ENCODE measurements at regions not wholly inside any gene's neighbourhood (a gene's known extent, or its start where the extent isn't known, plus 50 kb on each side); places are given as distances from the start of the nearest gene placed in this dataset.

DNA sequence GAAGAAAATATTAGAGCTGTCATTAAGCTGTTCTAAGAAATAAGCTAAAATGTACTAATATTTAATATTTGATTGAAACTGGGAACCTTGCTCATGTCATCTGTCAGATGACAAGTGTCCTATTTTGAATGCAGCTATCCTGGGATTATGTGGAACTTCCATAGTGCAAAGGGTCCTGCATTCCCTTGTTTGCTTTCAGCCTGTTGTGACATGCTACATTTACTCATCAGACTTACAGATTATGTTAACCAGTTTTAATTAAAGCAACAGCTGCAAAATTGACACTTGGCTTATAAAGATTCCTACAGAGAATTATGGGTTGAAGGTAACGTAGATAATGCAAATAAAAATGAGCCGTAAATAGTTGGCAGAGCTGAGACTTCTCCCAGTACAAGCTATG lies 458.4 kb upstream of the RGS6 start:
- no peak for DNase-seq

DNA sequence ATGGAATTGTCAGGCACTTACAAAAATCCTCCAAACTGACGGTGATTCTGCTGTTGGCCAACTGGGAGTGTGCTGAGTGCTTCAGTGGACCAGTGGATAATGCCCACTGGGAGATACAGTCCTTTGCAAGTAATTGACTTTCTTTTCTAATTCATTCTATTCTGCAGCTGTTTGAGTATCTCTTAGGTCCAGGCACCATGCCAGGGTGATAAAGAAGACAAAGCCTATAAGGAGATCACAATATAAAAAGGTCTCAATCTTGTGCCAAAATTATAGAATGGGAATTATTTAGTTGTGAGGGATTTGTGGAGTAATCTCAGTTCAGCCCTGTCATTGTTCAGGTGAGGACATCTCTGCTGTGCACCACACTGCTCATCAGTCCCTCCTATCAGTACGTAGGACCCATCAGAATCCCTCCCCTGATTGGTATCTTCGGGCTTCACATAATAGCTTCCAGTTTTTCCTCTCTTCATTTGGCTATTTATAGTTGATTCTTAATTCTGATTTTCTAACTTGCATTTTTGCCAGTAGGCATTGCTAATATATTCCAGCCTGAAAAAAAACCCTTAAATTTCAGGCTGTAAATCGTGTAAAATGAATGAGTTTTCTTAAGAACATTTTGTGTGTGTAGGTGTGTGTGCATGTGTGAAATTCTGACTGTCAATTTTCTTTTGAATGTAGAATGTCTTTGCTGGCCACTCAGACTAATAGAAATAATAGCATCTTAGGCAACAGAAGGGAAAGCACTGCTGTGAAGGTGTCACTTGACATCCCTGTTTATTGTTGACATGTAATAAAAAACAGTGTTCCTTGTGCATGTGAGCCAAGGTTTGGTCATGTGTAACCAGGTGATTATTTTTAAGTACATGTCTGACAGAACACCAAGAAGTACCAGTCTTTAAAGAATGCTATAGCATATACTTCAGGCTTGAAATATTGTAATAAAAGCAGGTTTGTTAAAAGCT lies 457.6 kb upstream of the RGS6 start:
- DNase-seq, result no peak

DNA sequence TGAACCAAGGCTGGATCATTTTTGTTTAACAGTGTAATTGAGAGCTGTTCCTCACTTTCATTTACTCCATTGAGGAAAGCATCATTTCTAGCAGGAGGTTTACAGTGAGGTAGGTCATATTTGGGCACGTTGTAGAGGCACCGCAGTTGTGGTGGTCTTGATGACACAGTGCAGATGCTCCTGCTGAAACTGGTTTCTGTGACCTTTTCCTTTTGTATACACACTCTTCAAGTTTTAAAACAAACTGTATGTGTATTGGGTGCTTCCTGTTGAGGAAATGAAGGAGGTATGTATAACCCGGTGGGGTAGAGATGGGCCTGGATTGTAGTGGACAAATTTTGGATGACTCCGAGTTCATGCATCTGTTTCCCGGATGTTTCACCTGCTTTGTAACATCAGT lies 456.3 kb upstream of the RGS6 start:
- DNase-seq, result no peak

DNA sequence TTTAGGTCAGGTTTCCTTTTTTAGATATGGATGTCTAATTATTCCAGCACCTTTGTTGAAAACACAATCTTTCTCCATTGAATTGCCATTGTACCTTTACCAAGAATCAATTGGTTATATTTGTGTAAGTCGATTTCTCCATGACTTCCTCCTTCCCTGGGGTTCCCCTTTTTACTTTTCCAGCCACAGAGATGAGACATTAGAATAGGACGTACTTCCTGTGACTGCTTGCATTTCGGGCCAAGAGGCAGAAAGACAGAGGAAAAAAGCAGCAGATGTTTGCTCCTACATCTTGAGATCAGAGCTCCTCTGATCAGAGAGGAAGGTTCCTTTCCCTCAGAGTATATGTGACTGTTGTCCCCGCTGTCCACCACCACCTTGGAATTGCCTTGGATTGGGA lies 453.7 kb upstream of the RGS6 start:
- no peak for DNase-seq

DNA sequence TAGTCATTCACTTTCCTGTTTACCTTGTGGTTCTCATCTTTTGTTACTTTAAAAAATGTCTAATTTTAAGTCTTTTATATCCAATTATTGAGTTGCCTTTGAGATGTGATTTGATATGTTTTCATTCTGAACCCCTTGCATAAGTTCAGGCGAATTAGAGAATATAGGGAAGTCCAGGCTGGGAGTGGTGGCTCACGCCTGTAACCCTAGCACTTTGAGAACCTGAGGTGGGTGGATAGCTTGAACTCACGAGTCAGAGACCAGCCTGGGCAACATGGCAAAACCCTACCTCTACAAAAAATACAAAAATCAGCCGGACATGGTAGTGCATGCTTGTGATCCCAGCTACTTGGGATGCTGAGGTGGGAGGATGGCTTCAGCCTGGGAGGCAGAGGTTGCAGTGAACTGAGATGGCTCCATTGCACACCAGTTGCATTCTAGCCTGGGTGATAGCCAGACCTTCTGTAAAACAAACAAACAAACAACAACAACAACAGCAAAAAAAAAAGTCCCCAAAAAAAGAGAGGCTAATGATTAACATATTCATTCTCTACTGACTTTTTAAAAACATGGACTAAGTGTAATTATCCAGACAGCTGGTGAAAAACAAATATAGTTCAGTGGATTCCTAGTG lies 451.1 kb upstream of the RGS6 start:
- no peak for DNase-seq

DNA sequence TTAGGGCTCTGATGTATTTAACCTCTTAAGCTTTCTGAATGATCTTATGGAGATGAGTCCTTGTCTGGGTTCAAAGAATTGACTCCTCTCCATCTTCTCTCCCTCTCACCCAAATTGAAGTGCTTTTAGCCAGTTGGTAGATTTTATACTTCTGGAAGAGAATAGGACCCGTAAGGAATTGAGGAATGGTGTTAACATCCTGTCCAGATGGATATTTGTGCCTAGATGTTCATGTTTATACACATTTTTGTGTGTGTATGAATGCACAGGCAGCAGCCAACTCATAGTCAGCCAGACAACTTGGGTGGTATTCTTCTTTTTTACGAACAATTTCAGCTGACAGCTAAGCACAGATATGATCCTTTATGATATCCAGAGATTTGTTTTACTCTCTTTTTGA lies 449.6 kb upstream of the RGS6 start:
- DNase-seq, result no peak

DNA sequence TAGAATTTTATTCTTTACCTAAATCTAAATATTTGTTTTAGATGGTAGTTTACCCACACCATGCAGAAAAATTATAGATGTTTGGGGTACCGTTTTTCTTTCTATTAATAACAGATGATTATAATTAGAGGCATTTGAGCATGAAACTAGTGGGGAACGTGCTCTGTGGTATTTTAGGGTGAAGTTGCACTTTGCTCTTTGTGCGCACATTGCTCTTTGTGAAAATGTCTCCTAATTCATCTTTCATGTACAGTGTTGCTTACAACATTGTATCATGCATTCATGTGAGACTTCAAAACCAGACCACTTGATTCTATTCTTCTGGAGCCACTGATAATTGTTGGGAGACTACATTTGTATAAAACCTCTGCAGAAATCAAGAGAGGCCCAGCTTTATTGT lies 449.1 kb upstream of the RGS6 start:
- DNase-seq, result no peak

DNA sequence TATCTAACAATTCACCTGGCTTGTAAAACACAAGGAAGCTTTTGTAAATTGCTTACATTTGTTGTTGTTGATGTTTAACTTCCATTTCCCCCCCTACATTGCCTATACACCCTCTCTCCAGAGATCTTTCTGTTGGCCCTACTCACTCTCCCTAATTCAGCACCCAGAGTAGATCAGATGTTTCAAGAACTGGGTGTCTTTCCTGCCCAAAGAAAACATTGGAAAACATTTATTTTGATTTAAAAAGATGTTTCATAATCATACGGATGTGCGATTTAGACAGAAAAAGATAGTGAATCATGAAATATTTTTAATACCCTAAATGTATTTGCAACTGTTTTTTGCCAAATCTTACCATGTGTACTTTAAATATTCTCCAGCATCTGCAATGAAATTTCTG lies 446.4 kb upstream of the RGS6 start:
- DNase-seq, result no peak

DNA sequence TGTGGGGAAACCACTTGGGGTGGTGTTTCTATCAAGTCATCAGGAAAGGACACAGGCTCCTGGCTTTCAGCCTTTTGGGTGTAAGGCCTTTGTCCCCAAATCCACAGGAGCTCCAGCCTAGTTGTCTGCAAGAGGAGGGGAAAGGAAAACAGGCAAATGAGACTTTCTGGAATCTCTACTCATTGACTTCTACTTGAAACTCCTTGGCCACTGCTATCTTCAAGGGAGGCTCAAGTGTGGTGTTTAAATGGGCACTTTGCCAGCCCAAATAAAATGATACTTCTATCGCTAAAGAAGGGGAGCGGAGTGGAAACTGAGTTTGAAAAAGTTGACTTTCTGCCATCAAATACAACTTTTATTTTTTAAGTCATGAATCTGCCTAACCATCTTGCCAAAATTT lies 445.9 kb upstream of the RGS6 start:
- no peak for DNase-seq

DNA sequence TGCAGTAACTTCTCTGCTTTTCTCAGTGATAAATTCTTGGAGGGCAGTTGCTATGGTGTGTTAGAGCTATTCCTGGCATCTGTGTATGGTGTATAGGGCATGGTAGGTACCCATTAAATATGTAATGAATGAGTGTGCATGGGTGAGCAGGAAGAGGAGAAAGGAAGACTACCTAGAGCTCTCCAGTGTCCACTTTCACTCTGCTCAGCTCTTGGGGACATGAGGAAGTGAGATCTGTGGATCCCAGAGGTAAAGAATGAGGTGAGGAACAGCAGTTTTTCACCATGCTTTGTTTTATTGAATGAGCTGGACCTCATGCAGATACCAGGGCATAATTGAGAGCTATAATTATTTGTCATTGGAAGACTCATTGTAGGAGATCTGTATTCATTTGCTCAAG lies 444.8 kb upstream of the RGS6 start:
- DNase-seq, result no peak

DNA sequence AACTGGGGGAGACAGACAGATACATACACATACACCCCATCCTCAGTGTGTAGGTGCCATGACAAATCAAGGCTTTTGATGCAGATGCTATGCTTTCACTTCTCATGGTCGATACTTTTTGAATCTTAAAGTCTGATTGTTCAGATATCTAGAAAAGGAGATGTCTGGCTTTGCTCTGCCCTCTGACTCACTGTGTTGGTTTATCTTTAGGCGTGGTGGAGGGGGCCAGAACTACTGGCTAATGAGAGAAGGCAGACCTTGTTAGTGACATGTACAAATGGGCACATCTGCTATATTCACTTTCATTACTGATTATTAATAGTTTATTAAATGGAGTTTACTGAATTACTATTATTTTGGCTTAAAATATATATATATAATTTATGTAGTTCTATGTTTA lies 444.3 kb upstream of the RGS6 start:
- DNase-seq, result no peak

DNA sequence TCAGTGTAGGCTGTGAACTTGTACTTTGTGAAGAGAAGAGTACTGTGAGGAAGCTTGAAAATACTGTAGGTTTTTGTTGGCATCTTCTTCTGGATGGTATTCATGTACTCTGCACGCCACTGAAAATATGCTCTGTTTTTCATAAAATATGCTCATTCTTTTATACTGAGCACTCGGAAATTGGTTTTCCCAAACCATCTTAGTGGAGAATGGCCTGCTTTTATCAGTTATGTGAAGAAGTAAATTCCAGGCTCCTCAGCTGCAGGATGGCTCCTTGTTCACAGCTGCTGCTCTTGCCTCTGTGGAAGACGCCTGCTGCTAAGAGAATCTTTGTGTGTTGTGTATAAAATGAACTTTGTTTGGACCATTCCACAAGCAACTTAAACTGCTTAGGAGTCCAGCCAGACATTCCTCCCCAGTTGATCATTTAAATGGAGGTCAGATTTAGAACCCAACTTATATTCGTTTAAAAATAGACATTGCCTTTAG lies 443.5 kb upstream of the RGS6 start:
- no peak for DNase-seq

DNA sequence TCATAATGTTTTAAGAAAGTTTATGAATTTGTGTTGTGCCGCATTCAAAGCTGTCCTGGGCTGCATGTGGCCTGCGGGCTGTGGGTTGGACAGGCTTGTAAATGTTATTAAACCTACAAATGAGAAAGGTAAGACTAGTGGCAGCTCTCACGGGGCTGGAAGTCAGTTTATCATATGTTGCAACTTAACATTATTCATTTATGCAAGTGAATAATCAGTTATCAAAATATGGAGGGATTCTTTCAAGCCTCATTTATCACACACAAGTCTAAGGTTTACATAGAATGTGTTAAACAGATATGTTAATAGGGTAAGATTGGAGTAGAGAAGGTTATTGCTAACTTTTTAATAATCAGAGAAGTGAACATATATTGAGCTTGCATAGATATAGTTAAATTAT lies 442.5 kb upstream of the RGS6 start:
- DNase-seq, result no peak

DNA sequence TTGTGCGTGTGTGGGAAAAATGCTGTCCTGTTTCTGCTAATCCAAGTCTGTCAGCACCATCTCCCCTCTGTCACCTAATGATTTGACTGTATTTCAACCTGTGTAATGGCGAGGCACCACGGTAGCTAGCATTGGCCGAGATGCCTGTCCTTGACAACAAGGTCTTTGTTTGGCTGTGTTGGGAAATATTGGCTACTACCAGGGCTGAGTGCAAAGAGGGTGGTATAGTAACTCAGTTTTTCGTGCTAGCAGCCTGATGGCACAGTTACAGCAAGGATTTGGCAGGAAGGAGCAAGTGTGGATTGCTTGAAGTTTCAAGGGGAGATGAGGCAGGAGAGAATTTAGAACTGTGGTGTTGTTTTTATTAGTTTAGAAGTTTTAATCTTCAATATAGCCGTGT lies 440.3 kb upstream of the RGS6 start:
- no peak for DNase-seq

DNA sequence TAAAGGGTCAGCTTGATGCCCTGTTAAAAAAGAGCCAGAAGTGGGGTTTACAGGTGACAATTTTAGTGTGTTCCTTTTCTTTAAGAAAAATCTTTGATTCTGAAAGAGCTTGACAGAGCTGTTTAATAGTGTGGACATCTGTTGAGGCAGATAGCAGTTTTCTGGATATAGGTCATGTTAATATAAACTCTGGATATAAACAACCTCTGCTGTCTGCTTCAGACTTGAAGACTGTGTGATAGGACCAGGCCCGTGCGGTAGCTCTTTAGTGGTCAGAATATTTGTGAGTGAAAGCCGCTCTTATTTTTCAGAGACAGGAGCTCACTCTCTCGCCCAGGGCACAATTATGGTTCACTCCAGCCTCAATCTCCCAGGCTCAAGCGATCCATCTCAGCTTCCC lies 439.9 kb upstream of the RGS6 start:
- DNase-seq, result no peak

DNA sequence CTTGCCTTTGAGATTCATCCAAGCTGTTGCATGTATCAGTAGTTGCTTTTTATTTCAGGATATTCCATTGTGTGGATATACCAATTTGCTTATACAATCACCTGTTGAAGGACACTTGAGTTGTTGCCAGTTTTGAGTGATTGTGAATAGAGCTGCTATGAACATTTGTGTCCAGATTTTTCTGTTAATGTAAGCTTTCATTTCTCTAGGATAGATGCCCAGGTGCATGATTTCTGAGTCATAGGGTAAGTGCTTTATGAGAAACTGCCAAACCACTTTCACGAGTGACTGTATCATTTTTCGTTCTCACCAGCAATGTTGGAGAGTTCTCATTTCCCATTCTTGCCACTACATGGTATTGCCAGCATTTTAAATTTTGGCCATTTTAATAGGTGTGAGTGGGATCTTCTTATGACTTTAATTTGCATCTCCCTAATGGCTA lies 434.6 kb upstream of the RGS6 start:
- no peak for DNase-seq

DNA sequence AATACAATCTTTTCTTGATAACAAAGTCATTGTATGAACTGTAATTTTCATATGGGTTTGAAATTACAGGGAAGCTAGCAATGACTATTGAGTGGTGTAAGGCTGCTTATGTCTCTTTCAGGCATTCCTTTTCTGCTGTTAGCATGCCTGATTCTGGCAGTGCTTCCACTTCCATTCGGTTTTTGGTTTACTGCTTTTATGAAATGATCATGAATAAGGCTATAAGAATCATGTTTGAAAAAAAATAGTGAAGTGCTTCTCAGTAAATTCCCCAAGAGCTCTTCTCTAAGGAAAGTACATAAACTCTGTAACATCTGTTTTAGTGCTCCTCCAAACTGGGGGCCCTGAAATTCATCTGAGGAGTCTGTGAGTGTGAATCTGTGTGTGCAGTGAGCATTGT lies 434.0 kb upstream of the RGS6 start:
- DNase-seq, result no peak

DNA sequence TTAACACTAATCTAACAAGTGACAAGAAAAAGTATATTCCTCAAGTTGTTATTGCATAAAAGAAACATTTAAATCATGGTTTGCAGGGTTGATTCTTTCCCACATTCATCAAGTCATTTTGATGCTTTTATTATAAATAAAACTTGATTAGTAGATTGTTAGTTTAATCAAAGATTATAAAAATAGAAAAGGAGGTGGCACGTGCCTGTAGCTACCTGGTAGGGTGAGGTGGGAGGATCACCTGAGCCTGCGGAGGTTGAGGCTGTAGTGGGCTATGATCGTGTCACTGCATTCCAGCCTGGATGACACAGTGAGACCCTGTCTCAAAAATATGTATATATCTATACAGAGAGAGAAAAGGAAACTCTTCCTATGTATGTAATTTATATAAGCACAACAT lies 433.2 kb upstream of the RGS6 start:
- DNase-seq, result no peak

DNA sequence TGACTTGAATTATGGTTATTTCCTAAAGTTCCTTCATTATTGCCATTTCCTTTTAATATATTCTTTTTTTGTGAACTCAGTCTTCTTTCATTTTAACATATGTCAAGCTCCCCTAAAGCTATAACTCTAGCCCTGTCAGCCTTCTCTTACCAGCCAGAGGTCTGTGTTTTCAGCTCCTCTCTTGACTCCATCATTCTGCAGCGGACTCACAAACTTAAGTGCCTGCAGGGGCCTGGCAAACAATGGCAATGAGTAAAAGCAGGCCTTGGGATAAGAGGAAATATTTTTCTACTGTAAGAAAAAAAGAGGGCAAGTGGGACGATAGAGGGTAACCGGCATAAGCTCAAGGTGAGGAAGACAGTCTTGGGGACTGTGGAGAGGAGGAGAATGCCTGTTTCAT lies 424.5 kb upstream of the RGS6 start:
- no peak for DNase-seq

DNA sequence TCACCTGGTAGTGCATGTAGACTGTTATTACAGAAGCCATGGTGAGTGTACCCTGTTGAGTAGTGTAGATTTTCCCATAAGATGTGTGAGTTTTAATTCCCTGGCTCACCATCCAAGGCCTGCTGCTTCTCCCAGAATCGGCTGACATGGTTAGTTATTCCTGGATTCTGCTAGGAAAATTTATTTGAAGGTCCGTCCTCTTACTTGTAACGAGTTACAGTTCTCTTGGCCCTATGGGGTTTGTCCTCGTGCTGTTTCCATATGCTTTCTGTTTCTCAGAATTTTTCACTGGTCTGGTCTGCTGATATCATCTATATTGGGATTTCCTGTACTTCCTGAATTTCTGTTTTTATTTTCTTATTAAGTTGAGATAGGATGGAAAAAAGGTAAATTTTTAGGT lies 423.3 kb upstream of the RGS6 start:
- no peak for DNase-seq

DNA sequence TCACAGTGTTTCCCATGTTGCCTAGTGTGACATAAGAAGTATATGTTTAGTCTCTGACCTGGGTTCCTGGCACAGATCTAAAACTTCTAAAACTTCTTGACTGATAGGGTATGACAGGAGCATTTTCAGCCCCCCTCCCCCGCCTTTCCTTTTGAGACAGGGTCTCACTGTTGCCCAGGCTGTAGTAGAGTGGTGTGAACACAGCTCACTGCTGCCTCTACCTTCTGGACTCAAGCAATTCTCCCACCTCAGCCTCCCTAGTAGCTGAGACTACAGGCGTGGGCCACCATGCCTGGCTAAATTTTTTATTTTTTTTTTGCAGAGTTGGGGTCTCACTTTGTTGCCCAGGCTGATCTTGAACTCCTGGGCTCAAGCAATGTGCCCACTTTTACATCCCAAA lies 421.1 kb upstream of the RGS6 start:
- DNase-seq, result no peak

DNA sequence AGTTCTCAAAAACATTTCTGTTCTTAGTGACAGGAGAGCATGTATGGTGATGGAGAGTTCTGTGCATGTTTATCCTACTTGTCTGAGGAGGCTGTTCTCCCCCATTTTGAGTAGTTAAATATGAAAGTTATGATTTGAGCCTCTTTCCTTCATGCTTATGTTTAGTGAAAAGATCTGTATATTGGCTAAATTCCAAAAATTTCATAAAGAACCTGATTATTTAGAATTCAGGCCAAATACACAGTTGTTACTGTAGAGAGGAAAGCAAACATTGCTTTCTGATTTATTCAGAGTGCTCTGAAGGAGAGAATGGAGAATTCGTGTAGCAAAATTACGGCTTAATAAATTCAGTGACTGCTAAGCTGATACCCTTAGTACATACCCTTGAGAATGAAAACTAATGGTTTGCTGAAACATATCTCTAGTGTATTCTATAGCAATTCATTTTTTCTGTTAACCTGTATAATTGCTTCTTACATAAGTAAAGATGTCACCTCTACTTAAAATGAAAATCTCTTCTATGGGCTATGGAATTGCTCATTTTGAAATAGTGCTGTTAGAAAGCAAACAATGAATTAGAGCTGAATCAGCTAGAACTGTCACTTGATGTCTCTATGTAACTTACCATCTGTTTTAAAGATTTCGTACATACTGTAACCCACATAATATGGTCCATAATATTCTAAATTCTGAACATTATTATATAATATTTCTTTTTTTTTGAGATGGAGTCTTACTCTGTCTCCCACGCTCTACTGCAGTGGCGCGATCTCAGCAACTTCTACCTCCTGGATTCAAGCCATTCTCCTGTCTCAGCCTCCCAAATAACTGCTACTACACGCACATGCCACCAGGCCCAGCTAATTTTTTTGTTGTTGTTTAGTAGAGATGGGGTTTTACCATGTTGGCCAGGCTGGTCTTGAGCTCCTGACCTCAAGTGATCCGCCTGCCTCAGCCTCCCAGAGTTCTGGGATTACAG lies 417.0 kb upstream of the RGS6 start:
- no peak for DNase-seq
